HepG2 (cell line): ENCODE measurements at regions not wholly inside any gene's neighbourhood (a gene's known extent, or its start where the extent isn't known, plus 50 kb on each side); places are given as distances from the start of the nearest gene placed in this dataset.
A peak's percentile ranks its signal among the peaks of the same experiment; 100 is the strongest.

ENCODE experiments used
- CEBPB ChIP-seq: IDR thresholded peaks from 2 replicates; pipeline ENCODE4 v1.6.1; 2011; ENCODE audit warnings: low read depth, low read length, improper control_type of control experiment, borderline replicate concordance
- GABPA ChIP-seq, 2 experiments: IDR thresholded peaks; 2 replicates each; pipeline ENCODE4 v1.6.1; 2011 to 2016; ENCODE audit warnings: low read depth in 2 of 2, low read length in 1 of 2, missing biosample characterization in 1 of 2, missing genetic modification characterization in 1 of 2
- HDAC6 ChIP-seq: fragments of 200-600 bp; sonication (generic); IDR thresholded peaks from 2 replicates; pipeline ENCODE4 v1.7.0; 2017; ENCODE audit warnings: mild to moderate bottlenecking, antibody characterized with exemption, low read length, low read depth
- HMG20A ChIP-seq: IDR thresholded peaks from 2 replicates; pipeline ENCODE4 v1.6.1; 2016; ENCODE audit warnings: borderline replicate concordance
- NFYB ChIP-seq: sonication (generic); formaldehyde crosslinking; IDR thresholded peaks from 2 replicates; pipeline ENCODE4 v1.4.0; 2020; ENCODE audit warnings: missing genetic modification reagents
- ZNF224 ChIP-seq: sonication (generic); formaldehyde crosslinking; IDR thresholded peaks from 2 replicates; pipeline ENCODE4 v1.5.0; 2020; ENCODE audit warnings: mild to moderate bottlenecking, missing genetic modification reagents
- ZNF3 ChIP-seq: IDR thresholded peaks from 2 replicates; pipeline ENCODE4 v1.7.0; 2017; ENCODE audit warnings: inconsistent platforms
- ZSCAN29 ChIP-seq: sonication (generic); formaldehyde crosslinking; conservative IDR thresholded peaks from 2 replicates; pipeline ENCODE4 v1.4.0; 2020; ENCODE audit warnings: mild to moderate bottlenecking, missing genetic modification reagents
- TF ChIP-seq, protein P1 (sequence below): sonication (generic); formaldehyde crosslinking; IDR thresholded peaks from 2 replicates; pipeline ENCODE4 v1.4.0; 2020; ENCODE audit warnings: missing genetic modification reagents, borderline replicate concordance
- TF ChIP-seq, protein P2 (sequence below): sonication (generic); formaldehyde crosslinking; IDR thresholded peaks from 2 replicates; pipeline ENCODE4 v1.5.0; 2020; ENCODE audit warnings: mild to moderate bottlenecking, missing genetic modification reagents, moderate library complexity

DNA sequence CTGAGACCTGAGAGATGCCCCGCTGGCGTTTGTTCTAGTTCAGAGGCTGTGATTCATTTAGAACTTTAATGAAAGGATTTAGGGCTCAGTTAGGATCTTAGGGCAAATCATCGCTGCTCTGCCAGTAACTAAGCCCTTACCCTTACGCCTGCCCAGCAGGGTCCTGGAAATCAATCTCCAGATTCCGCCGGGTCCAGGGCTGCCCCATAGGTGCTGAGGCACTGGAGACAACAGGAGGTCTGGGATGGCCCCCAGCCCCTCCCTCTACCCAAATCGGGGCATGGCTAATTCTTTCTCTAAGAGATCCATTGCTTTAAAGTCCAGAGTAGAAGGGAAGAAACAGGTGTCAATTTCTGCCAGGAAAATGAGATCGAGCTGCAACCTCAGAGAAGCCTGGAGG lies 83.1 kb downstream of the SDC1 start:
- TF ChIP-seq, protein P1, sequence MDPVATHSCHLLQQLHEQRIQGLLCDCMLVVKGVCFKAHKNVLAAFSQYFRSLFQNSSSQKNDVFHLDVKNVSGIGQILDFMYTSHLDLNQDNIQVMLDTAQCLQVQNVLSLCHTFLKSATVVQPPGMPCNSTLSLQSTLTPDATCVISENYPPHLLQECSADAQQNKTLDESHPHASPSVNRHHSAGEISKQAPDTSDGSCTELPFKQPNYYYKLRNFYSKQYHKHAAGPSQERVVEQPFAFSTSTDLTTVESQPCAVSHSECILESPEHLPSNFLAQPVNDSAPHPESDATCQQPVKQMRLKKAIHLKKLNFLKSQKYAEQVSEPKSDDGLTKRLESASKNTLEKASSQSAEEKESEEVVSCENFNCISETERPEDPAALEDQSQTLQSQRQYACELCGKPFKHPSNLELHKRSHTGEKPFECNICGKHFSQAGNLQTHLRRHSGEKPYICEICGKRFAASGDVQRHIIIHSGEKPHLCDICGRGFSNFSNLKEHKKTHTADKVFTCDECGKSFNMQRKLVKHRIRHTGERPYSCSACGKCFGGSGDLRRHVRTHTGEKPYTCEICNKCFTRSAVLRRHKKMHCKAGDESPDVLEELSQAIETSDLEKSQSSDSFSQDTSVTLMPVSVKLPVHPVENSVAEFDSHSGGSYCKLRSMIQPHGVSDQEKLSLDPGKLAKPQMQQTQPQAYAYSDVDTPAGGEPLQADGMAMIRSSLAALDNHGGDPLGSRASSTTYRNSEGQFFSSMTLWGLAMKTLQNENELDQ (CRISPR knock-in tag) = no peak
- peak; percentile 27; the same call in 1 of the 2 replicates for TF ChIP-seq HMG20A (CRISPR knock-in tag)
- TF ChIP-seq ZNF3 (CRISPR knock-in tag) = no peak
- no peak for TF ChIP-seq CEBPB
- TF ChIP-seq GABPA (IDR thresholded peaks at IDR 0.05; ENCODE audit: low read depth, low read length) = no peak
- no peak for TF ChIP-seq GABPA (CRISPR knock-in tag; IDR thresholded peaks at IDR 0.05; ENCODE audit: low read depth)
- no peak for TF ChIP-seq ZNF224
- no peak for TF ChIP-seq NFYB (CRISPR knock-in tag)
- TF ChIP-seq, protein P2, sequence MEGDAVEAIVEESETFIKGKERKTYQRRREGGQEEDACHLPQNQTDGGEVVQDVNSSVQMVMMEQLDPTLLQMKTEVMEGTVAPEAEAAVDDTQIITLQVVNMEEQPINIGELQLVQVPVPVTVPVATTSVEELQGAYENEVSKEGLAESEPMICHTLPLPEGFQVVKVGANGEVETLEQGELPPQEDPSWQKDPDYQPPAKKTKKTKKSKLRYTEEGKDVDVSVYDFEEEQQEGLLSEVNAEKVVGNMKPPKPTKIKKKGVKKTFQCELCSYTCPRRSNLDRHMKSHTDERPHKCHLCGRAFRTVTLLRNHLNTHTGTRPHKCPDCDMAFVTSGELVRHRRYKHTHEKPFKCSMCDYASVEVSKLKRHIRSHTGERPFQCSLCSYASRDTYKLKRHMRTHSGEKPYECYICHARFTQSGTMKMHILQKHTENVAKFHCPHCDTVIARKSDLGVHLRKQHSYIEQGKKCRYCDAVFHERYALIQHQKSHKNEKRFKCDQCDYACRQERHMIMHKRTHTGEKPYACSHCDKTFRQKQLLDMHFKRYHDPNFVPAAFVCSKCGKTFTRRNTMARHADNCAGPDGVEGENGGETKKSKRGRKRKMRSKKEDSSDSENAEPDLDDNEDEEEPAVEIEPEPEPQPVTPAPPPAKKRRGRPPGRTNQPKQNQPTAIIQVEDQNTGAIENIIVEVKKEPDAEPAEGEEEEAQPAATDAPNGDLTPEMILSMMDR (CRISPR knock-in tag) = no peak
- TF ChIP-seq ZSCAN29 = no peak
- no peak for TF ChIP-seq HDAC6
